SH-SY5Y (cell line): ENCODE measurements at regions not wholly inside any gene's neighbourhood (a gene's known extent, or its start where the extent isn't known, plus 50 kb on each side); places are given as distances from the start of the nearest gene placed in this dataset.

Experiments used
- GATA2 ChIP-seq: IDR thresholded peaks from 2 replicates; pipeline ENCODE4 v1.6.1; 2011; ENCODE audit warnings: mild to moderate bottlenecking, low read depth, low read length
- GATA3 ChIP-seq: IDR thresholded peaks from 2 replicates; pipeline ENCODE4 v1.6.1; 2011; ENCODE audit warnings: low read depth, mild to moderate bottlenecking, low read length, moderate library complexity

DNA sequence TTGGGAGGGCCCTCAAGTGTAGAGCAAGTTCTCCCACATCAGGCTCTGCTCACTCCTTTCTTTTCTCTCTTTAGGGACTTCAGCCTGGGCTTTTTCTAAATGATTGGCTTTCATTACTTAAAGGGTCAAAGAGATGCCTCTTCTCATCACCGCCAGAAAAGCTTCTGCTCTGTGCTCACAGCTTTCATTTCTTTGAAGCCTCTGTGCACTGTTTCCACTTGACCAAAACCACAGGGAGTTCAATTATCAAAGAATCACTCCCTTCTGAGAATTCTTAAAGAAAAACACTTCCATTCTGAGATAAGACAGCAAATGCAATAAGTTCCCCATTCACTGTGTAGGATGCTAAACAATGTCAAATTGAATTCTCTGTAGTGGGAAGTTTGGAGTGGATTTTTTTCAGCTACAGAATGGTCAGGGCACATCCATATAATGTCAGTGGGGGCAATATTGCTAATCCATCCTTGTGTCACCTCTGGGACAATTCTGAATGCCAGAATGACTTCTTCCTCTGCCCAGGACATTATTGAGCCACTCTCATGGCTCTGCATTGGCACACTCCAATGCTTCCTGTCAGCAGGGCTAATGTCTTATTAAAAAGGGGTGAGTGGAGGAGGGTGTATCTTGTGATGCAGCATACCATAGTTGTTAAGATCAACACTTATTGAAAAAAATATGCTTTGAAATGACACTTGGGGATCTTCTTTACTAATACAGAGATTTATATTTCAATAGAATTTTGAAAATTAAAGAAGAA is 217.6 kb downstream of the SNCA start:
- TF ChIP-seq GATA2 (no peak), GATA3 (no peak)
